LNCaP clone FGC (cell line): ENCODE measurements at regions not wholly inside any gene's neighbourhood (a gene's known extent, or its start where the extent isn't known, plus 50 kb on each side); places are given as distances from the start of the nearest gene placed in this dataset.

Source experiments
- DNase-seq: peaks from one replicate; pipeline ENCODE4 v3.0.0-alpha.2; 2011; ENCODE audit warnings: low read depth
- H3K4me3 ChIP-seq: 2 replicates; pipeline ENCODE4 v1.5.1; 2011; ENCODE audit warnings: mild to moderate bottlenecking, low read depth, low read length, control low read depth
- CTCF ChIP-seq: IDR thresholded peaks from 2 replicates; pipeline ENCODE4 v1.5.1; 2012; ENCODE audit warnings: mild to moderate bottlenecking; ENCODE audit not compliant: control insufficient read depth, insufficient read depth; ENCODE audit errors: extremely low read depth

DNA sequence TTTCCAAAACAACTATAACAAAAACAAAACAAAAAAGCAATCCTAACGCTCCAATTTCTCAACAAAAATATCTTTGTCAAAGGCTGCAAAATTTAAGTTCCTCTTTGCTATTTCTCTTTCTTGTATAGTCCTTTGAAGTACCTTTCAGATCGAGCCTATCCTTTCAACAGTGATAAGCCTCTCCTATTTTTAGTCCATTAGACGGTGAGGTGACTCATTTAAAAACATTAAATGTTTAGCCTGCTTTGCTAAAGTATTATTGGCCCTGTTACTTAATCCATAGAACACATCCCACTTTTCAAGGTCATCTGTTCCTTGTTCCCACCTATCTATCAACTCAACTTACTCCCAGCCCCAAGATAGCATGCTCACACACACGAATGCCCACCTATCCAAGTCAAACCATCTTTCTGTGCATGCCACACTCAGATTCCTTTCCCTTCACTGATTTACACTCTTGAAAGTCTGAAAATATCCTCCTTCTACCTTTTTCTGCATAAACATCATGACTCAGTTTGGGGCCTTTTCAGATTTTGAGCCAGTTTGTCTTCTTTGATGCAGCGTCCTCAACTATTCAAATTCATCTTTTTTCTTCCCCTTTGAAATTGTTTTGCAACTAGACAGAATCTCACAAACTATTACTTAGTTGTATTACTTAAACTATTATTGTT is 224.9 kb upstream of the TMEM229A start:
- no peak for DNase-seq
- no peak for TF ChIP-seq CTCF
- no peak overlapping the region for H3K4me3 ChIP-seq

DNA sequence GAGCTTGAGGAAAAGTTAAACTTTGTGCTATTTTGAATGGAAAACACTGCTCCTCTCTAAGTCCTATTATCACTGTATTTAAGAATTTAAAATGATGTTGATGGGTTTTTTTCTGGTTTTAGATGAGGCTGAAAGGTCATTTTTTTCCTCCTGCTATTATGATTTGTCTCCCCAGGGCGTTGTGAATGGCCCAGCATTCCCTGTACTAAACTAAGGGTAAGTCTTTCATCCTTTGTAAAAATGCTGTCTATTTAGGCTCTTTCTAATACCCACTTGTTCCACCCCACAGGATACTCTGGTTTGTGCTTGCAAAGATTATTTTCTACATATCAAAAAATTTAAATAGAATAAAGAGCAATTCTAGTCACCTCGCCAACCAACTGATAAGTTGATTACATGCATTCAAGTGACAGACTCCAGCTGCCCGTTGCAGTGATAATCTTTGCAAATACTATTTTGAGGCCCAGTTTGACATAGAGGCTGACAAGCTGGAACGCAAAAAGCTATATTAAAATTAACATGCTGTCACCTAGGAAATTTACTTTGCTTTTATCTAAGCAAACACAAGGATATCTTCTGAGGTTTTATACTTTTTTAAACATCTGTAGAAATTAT is 222.3 kb upstream of the TMEM229A start:
- TF ChIP-seq CTCF, result no peak
- H3K4me3 ChIP-seq, result no peak overlapping the region
- DNase-seq, result no peak

DNA sequence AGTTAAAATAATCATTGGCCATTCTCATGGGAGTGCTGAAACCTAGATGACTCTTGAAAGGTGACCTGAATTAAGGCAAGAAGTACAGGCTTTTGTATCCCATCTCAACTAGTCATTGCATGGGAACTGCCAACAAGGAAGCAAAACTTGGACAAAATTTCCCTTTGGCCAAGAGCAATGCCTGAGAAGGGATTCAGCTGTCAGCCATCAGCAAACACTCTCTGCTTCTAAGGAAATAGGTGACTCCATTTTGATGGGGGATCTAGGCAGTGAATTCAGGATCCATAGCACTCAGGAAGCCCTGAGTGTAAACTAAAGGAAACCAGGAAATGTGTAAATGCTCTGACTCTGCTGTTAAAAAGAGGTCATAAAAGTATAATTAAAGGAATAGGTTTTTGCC is 221.5 kb upstream of the TMEM229A start:
- TF ChIP-seq CTCF, result no peak
- no peak for DNase-seq
- H3K4me3 ChIP-seq, result no peak overlapping the region

DNA sequence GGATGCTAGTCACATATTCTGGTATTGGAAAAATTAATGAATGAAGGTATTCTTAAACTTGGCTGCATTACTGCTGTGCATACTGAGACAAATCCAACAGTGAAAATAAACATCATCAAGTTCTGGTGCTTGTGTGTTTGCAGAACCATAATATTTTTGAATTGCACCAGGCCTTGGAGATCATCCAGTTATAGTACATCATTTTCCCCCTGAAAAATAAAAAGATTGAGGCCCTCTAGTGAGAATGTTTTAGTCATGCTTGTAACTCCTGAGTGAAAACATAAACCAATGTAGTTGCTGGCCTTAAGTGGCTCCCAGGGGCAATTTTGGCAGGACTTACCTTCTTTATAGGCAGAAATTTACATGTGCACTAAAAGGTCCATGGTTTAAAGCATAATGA is 218.8 kb upstream of the TMEM229A start:
- no peak overlapping the region for H3K4me3 ChIP-seq
- no peak for DNase-seq
- no peak for TF ChIP-seq CTCF

GRCh38 chr7:124250297-124251034 is 217.6 kb upstream of the TMEM229A start:
- TF ChIP-seq CTCF, result no peak
- H3K4me3 ChIP-seq, result no peak overlapping the region
- no peak for DNase-seq

DNA sequence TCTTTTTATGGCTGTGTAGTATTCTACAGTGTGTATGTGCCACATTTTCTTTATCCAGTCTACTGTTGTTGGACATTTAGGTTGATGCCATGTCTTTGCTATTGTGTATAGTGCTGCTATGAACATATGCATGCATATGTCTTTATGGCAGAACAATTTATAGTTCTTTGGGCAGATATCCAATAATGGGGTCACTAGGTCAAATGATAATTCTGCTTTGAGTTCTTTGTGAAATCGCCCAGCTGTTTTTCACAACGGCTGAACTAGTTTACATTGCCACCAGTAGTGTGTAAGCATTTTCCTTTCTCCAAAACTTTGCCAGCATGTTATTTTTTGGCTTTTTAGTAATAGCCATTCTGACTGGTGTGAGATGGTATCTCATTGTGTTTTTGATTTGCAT is 214.8 kb upstream of the TMEM229A start:
- TF ChIP-seq CTCF, result no peak
- no peak for DNase-seq
- H3K4me3 ChIP-seq, result no peak overlapping the region
